PC-9 (cell line): ENCODE measurements at regions not wholly inside any gene's neighbourhood (a gene's known extent, or its start where the extent isn't known, plus 50 kb on each side); places are given as distances from the start of the nearest gene placed in this dataset.

Source experiments
- CTCF ChIP-seq: fragments of 200-600 bp; sonication (generic); conservative IDR thresholded peaks from 2 replicates; pipeline ENCODE4 v1.6.1; 2017; ENCODE audit warnings: mixed run types, antibody characterized with exemption, mild to moderate bottlenecking, moderate library complexity
- EZH2 ChIP-seq: fragments of 200-600 bp; sonication (generic); IDR thresholded peaks from 2 replicates; pipeline ENCODE4 v1.8.0; 2017; ENCODE audit warnings: antibody characterized with exemption, low read depth

GRCh38 chr4:161178310-161178709 lies 985.5 kb downstream of the FSTL5 start:
- no peak for TF ChIP-seq CTCF
- no peak for TF ChIP-seq EZH2
